ENCODE measurements at regions not wholly inside any gene's neighbourhood (a gene's known extent, or its start where the extent isn't known, plus 50 kb on each side); places are given as distances from the start of the nearest gene placed in this dataset.

- no peak for FAIRE-seq
- DNase-seq (ENCODE audit: insufficient read length, low spot score): no peak
- no peak for TF ChIP-seq POLR2A (IDR thresholded peaks at IDR 0.05; ENCODE audit: low read depth, low read length)
Observed at GRCh38 chr2:51534166-51534565, 502.2 kb upstream of the NRXN1 start.

DNA sequence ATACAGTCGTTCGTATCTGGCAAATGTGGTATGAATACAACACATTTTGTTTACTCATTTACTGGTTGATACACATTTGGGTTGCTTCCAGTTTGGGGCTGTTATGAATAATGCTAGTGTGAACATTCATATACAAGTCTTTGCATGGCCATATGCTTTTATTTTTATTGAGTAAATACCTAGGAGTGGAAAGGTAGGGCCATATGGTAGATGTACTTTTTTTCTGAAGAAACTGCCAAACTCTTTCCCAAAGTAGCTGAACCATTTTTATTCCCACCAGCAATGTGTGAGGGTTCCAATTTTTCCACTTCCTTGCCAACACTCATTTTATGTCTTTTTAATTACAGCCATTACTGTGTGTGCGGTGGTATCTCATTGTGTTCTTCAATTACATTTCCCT lies 496.2 kb upstream of the NRXN1 start:
- no peak for FAIRE-seq
- TF ChIP-seq POLR2A (IDR thresholded peaks at IDR 0.05; ENCODE audit: low read depth, low read length): no peak
- no peak for DNase-seq (ENCODE audit: insufficient read length, low spot score)

DNA sequence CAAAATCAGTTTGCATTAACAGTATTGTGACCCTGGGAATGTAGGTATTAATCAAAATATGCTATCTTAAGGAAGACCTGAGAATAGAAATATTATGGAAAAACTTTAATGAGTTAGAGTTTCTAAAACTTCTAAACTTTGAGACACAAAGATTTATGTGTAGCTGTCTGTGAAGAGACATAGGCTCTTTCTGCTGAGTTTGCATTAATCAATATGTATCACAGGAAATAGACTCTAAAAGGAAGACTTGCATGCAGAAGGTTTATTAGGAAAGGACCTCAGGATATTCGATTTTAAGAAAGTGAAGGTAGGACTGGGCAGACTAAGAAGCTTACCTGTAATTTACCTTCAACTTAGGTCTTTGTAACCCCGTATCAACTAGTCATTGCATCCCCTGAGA lies 494.8 kb upstream of the NRXN1 start:
- DNase-seq (ENCODE audit: insufficient read length, low spot score) (no peak), FAIRE-seq (no peak)
- no peak for TF ChIP-seq POLR2A (IDR thresholded peaks at IDR 0.05; ENCODE audit: low read depth, low read length)

GRCh38 chr2:51516667-51517066 lies 484.7 kb upstream of the NRXN1 start:
- FAIRE-seq: no peak
- TF ChIP-seq POLR2A (IDR thresholded peaks at IDR 0.05; ENCODE audit: low read depth, low read length): no peak
- no peak for DNase-seq (ENCODE audit: insufficient read length, low spot score)

- DNase-seq (ENCODE audit: insufficient read length, low spot score) (no peak), FAIRE-seq (no peak)
- TF ChIP-seq POLR2A (IDR thresholded peaks at IDR 0.05; ENCODE audit: low read depth, low read length): no peak
Observed at GRCh38 chr2:51511002-51511401, 479.1 kb upstream of the NRXN1 start.

- no peak for TF ChIP-seq POLR2A (IDR thresholded peaks at IDR 0.05; ENCODE audit: low read depth, low read length)
- FAIRE-seq (no peak), DNase-seq (ENCODE audit: insufficient read length, low spot score) (no peak)
Observed at GRCh38 chr2:51510303-51510702, 478.4 kb upstream of the NRXN1 start.

DNA sequence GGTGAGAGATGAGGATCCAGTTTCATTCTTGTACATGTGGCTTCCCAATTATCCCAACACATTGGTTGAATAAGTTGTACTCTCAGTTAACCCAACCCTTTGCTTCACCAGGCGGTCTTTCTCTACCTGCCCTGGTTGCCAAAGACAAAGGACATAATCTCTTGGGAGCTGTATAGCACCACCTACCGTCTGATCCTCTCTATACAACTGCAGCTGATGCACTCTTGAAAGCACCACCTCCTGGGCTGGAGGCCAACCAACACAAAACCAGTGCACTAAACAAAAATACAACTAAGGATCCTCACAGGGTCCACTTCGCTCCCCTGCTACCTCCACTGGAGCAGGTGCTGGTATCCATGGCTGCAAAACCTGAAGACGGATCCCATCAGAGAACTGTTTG lies 473.6 kb upstream of the NRXN1 start:
- DNase-seq (ENCODE audit: insufficient read length, low spot score) (no peak), FAIRE-seq (no peak)
- no peak for TF ChIP-seq POLR2A (IDR thresholded peaks at IDR 0.05; ENCODE audit: low read depth, low read length)

- TF ChIP-seq POLR2A (IDR thresholded peaks at IDR 0.05; ENCODE audit: low read depth, low read length): no peak
- DNase-seq (ENCODE audit: insufficient read length, low spot score): no peak
- FAIRE-seq: no peak
Observed at GRCh38 chr2:51490576-51491234, 458.8 kb upstream of the NRXN1 start.

DNA sequence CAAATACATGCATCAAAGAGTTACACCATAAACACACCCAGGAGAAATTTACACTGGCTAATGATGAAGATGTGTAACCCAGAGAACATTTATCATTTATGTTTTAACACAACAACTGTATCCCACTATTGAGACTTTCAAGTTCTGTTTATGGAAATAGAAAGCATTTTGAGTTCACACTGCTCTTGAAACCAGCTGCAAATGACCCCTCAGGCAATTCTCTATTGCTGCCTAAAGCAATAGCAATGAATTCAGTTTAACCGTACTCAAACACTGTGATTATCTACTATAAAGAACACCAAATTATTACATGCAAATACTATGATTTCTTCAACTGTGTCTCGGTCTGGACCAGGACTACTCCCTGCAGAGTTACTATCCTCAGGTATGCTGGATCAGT lies 452.7 kb upstream of the NRXN1 start:
- no peak for TF ChIP-seq POLR2A (IDR thresholded peaks at IDR 0.05; ENCODE audit: low read depth, low read length)
- FAIRE-seq (no peak), DNase-seq (ENCODE audit: insufficient read length, low spot score) (no peak)

- DNase-seq (ENCODE audit: insufficient read length, low spot score) (no peak), FAIRE-seq (no peak)
- no peak for TF ChIP-seq POLR2A (IDR thresholded peaks at IDR 0.05; ENCODE audit: low read depth, low read length)
Observed at GRCh38 chr2:51483720-51484119, 451.8 kb upstream of the NRXN1 start.

GRCh38 chr2:51472783-51473182 lies 440.9 kb upstream of the NRXN1 start:
- FAIRE-seq: no peak
- TF ChIP-seq POLR2A (IDR thresholded peaks at IDR 0.05; ENCODE audit: low read depth, low read length): no peak

DNA sequence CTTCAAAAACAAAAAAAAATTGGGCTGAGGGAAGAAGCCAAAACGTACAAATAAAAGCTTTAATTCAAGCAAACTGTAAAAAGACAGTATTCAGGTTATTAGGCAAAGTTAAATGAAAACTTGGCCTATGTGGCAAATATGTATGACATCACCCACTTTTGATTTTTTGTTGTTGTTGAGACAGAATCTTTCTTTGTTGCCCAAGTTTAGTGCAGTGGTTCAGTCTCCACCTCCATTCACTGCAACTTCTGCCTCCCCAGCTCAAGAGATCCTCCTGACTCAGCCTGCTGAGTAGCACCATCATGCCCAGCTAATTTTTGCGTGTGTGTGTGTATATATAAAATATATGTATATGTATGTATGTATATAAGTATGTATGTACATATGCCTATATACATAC lies 440.4 kb upstream of the NRXN1 start:
- DNase-seq (ENCODE audit: insufficient read length, low spot score) (no peak), FAIRE-seq (no peak)
- TF ChIP-seq POLR2A (IDR thresholded peaks at IDR 0.05; ENCODE audit: low read depth, low read length): no peak

More at GRCh38 chr2:51472783-51473182, 440.9 kb upstream of the NRXN1 start:
- no peak for DNase-seq (ENCODE audit: insufficient read length, low spot score)

- DNase-seq (ENCODE audit: insufficient read length, low spot score) (no peak), FAIRE-seq (no peak)
- TF ChIP-seq POLR2A (IDR thresholded peaks at IDR 0.05; ENCODE audit: low read depth, low read length): no peak
Observed at GRCh38 chr2:51469102-51469501, 437.2 kb upstream of the NRXN1 start.

- DNase-seq (ENCODE audit: insufficient read length, low spot score): no peak
- no peak for FAIRE-seq
- TF ChIP-seq POLR2A (IDR thresholded peaks at IDR 0.05; ENCODE audit: low read depth, low read length): no peak
Observed at GRCh38 chr2:51465326-51465725, 433.4 kb upstream of the NRXN1 start.

- FAIRE-seq (no peak), DNase-seq (ENCODE audit: insufficient read length, low spot score) (no peak)
- no peak for TF ChIP-seq POLR2A (IDR thresholded peaks at IDR 0.05; ENCODE audit: low read depth, low read length)
Observed at GRCh38 chr2:51454177-51454576, 422.2 kb upstream of the NRXN1 start.

DNA sequence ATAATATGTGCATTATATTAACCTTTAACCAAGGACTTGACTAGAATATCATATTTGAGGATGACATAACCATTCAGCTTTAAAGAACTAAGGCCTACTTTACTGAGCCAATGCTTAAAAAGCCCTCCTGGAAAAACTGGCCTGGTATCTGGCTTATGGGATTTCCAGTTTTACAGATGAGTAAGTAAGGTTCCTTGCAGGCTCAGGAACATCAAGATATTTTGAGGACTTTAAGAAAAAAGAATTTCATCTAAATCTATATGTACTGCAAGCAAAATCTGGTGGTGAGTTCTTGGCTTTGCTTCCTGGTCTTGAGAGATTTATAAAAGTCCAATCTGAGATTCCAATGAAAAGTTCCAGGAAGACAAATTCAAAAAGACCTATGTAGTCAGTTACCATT lies 417.0 kb upstream of the NRXN1 start:
- no peak for TF ChIP-seq POLR2A (IDR thresholded peaks at IDR 0.05; ENCODE audit: low read depth, low read length)
- FAIRE-seq: no peak
- no peak for DNase-seq (ENCODE audit: insufficient read length, low spot score)

Data from H54 (cell line).